ENCODE measurements at regions not wholly inside any gene's neighbourhood (a gene's known extent, or its start where the extent isn't known, plus 50 kb on each side); places are given as distances from the start of the nearest gene placed in this dataset.

- H2BK5ac ChIP-seq (ENCODE audit: low read depth, low read length) = no peak overlapping the region
- no peak overlapping the region for H2AFZ ChIP-seq (ENCODE audit: low read length)
- POLR2A ChIA-PET (ENCODE audit: partially characterized antibody) = interaction anchor here (1.2 kb wide), 1 partner anchor 12 kb away, joined by 3 read pairs; no protein-coding TSS in a partner anchor
- H4K91ac ChIP-seq (replicated peaks; ENCODE audit: insufficient read length, low read length) = no peak overlapping the region
- DNase-seq (ENCODE audit: low read depth in 1 of 2, low spot score in 2 of 2) (no peak), FAIRE-seq (no peak)
- H4K20me1 ChIP-seq (replicated peaks in 1 of 2; ENCODE audit: control insufficient read depth in 1 of 2, insufficient read depth in 2 of 2, low read length in 2 of 2) = no peaks in the 10 kb centered on the region
- no peaks in the 10 kb centered on the region for H3K23me2 ChIP-seq (ENCODE audit: low read depth, low read length)
- no peak overlapping the region for H2BK12ac ChIP-seq (ENCODE audit: low read depth, low read length)
- no peak overlapping the region for H3K4me2 ChIP-seq (ENCODE audit: insufficient read depth in 1 of 2, low read depth in 2 of 2, low read length in 2 of 2)
- H4K8ac ChIP-seq (ENCODE audit: extremely low read depth, insufficient read depth, low read length) = no peak overlapping the region
- H2BK120ac ChIP-seq (replicated peaks; ENCODE audit: low read depth, low read length) = no peak overlapping the region
- no peak overlapping the region for H3K56ac ChIP-seq (replicated peaks; ENCODE audit: insufficient read length, low read depth, low read length)
- WGBS, 2 experiments (ENCODE audit: extremely low coverage in 1 of 2, insufficient coverage in 1 of 2, insufficient read length in 1 of 2, insufficient replicate concordance in 2 of 2, low coverage in 1 of 2, low lambda C conversion rate in 2 of 2, missing lambda C conversion rate in 1 of 2) = 89% methylated on average over 4 of the region's 4 CpGs; no CpG with 5 or more reads in 1 of the 2 experiments
- H3K27me3 ChIP-seq (replicated peaks in 1 of 4; ENCODE audit: control insufficient read depth in 3 of 4, extremely low read depth in 1 of 4, insufficient read depth in 3 of 4, low read length in 3 of 4) = no peaks in the 10 kb centered on the region
- H3K4me3 ChIP-seq (ENCODE audit: extremely low read depth in 1 of 4, insufficient read depth in 2 of 4, low read depth in 3 of 4, low read length in 4 of 4) = no peak overlapping the region
- peaks cover 0 to 24% (median 3%) of the 10 kb centered on the region in 4 experiments; a peak in 3 of 8 replicates for H3K36me3 ChIP-seq (ENCODE audit: control insufficient read depth in 2 of 4, insufficient read depth in 4 of 4, low read length in 3 of 4)
- H2AK5ac ChIP-seq (ENCODE audit: low read depth, low read length) = no peak overlapping the region
- H3K27ac ChIP-seq (ENCODE audit: low read depth, low read length) = no peak overlapping the region
- no peak overlapping the region for H3K9ac ChIP-seq (replicated peaks in 1 of 4; ENCODE audit: extremely low read depth in 1 of 4, low read depth in 3 of 4, low read length in 3 of 4)
- no peak overlapping the region for H3K4ac ChIP-seq (replicated peaks; ENCODE audit: insufficient read length, low read depth, low read length)
- CTCF ChIA-PET (ENCODE audit: partially characterized antibody) = interaction anchor here (0.6 kb wide), 1 partner anchor 73 kb away, joined by 3 read pairs; no protein-coding TSS in a partner anchor
- no peak overlapping the region for H4K5ac ChIP-seq (ENCODE audit: insufficient read length, low read depth, low read length)
- no peak overlapping the region for H2BK20ac ChIP-seq (ENCODE audit: low read length)
- no peak overlapping the region for H3K23ac ChIP-seq (ENCODE audit: insufficient read length)
- H3K18ac ChIP-seq (ENCODE audit: extremely low read depth, low read length) = no peak overlapping the region
- no peak overlapping the region for H3K14ac ChIP-seq (ENCODE audit: insufficient read length)
- no peak overlapping the region for H2BK15ac ChIP-seq (ENCODE audit: low read length)
- H3K4me1 ChIP-seq (replicated peaks in 1 of 4; ENCODE audit: control insufficient read depth in 3 of 4, insufficient read depth in 4 of 4, low read length in 3 of 4) = peaks cover 0 to 6% (median 0%) of the 10 kb centered on the region in 4 experiments; a peak in 2 of 7 replicates
- H3K79me1 ChIP-seq (ENCODE audit: low read depth, low read length) = no peaks in the 10 kb centered on the region
- H3K79me2 ChIP-seq (ENCODE audit: control insufficient read depth in 1 of 2, insufficient read depth in 2 of 2, low read length in 2 of 2) = no peaks in the 10 kb centered on the region; a peak in 1 of 4 replicates
- H3K9me3 ChIP-seq (ENCODE audit: insufficient read depth in 2 of 2, low read depth in 1 of 2, low read length in 1 of 2) = no peaks in the 10 kb centered on the region
- TF ChIP-seq EZH2 (IDR thresholded peaks at IDR 0.05; ENCODE audit: low read depth, low read length, severe bottlenecking) (no peak), ZNF274 (IDR thresholded peaks at IDR 0.05; ENCODE audit: borderline replicate concordance, extremely low read depth, low read length) (no peak), MAX (IDR thresholded peaks at IDR 0.05) (no peak), MAFK (IDR thresholded peaks at IDR 0.05; ENCODE audit: low read depth, low read length) (no peak), ATF2 (IDR thresholded peaks at IDR 0.05; ENCODE audit: low read length) (no peak), KDM5A (IDR thresholded peaks at IDR 0.05; ENCODE audit: low read length) (no peak), CREB1 (IDR thresholded peaks at IDR 0.05) (no peak)
Measured at GRCh38 chr3:112412494-112412893, 79.5 kb downstream of the CD200 start.
